ENCODE measurements at regions not wholly inside any gene's neighbourhood (a gene's known extent, or its start where the extent isn't known, plus 50 kb on each side); places are given as distances from the start of the nearest gene placed in this dataset.

- DNase-seq: no peak
These were observed 114.5 kb upstream of the GADL1 start for GRCh38 chr3:31008994-31009393.

DNA sequence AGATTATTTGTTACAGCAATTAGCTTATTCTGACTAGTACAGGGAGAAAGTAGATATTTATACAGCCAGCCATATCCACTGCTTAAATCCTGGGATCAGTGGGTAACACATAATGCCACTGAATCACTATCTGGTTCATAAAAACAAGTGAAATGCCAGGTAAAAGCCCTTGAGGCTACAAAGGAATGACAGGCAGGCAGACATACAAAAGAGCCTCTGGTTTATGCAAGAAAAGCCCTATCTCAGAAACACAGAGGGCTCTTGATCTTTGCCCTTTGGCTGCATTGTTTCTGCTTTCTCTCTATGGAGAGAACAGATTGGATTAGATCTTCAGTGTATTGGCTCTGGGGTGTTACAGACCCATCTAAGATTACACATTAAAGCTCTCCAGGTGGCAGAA is 115.4 kb upstream of the GADL1 start:
- no peak for DNase-seq

- DNase-seq: no peak
These were observed 116.0 kb upstream of the GADL1 start for GRCh38 chr3:31010491-31010890.

DNA sequence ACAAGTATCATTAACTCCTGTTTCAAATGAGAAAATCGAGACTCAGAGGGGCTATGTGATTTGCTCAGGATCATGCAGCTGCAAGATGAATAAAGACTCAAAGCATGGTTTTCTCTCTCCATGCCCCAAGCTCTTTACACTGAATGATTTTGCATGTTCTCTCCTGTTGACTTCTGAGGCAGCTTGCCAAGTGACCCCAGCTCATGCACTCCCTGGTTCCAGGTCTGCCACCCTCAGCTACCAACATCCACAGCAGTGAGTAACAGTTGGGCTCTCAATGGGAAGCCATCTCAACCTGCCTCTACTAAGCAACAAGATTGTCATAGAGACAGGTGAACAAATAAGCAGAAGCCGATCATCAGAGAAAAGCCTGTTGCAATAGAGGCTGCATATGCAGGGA is 116.9 kb upstream of the GADL1 start:
- no peak for DNase-seq

DNA sequence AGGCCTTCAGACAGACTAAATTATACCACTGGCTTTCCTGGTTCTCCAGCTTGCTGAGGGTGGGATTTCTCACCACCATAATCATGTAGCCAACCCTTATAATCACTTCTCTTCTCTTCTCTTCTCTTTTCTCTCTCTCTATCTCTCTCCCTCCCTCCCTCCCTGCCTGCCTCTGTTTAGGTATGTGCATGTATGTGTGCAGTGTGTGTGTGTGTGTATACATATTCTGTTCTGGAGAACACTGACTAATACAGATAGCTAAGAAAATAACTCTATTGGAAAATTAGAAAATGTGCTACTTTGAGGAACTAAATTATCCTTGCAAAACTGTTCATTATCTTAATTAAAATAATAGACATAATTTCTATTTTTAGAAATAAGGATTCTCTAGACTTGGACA is 118.6 kb upstream of the GADL1 start:
- DNase-seq: no peak

GRCh38 chr3:31013843-31014242 is 119.4 kb upstream of the GADL1 start:
- DNase-seq: no peak

DNA sequence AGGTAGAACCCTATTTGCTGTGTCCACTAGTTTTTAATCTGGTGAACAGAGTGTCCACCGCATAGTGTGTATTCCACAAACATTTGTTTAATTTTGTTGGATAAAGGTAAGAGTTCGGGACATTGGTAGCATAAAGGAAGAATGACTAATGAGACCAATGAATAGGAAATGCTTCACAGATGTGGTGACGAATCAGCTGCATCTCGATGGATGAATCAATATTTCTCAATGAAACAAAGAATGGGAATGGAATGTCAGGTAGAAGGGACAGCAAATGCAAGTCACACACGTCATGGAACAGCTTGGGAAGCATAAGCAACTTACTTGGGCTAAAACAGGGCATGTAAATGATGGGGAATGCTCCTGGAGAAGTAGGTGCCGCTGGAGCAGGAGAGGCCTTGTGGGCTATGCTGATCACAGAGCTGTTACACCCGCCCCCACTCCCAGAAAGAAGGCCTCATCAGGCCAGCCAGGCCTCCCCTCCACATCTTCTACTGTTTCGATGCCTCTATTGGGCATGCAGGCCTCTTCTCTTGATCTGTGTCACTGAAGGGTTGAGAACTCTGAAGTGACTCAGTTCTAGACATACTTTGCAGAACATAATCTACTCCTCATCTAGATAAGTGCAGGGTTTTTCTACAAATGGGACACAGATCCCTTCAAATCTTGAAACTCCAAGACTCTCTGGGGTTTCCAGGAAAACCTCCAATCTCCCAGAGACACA is 120.0 kb upstream of the GADL1 start:
- no peak for DNase-seq

GRCh38 chr3:31016196-31016595 is 121.7 kb upstream of the GADL1 start:
- DNase-seq: no peak

DNA sequence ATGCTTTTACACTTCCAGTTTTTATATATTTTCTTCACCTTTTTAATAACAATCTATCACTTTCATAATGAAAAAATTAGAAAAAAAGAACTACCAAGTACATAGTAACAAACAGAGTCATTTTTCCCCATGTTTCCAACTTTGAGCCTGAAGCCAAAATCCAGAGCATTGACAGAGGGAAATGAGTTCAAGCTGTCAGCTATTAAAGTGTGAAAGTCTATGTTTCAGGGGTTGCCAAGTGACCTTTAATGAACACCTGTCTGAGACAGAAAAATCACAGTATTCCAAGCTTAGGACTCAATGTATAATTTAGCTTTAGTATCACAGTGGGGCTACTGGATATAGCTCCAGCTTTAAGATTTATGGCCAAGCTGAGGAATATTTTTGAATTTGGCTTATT is 128.3 kb upstream of the GADL1 start:
- no peak for DNase-seq

- DNase-seq: no peak
These were observed 131.1 kb upstream of the GADL1 start for GRCh38 chr3:31025541-31025940.

DNA sequence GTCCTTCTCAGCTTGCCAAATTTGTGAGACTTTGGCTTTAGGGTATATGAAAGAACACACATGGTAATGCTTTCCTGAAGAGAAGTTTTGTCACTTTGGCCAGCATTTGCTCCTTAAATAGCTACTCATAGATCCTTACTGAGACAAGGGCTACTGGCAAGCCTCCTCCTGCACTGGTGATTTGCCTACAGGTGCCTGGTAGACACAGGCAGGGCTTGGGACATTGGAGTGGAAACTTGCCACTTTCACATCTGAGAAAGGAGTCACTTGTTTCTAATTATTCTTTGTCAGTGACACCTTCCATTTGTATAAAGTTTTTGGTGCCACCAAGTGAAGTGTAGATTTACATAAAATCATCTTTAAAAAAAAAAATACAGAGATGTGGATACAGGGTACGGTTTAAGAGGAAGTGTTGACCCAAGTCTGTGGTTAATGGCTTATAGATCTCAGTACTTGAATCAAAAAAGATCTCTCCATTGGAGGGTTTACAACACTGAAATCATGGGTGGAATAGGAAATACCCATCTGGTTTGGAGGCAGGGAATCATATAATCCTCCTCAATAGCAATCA is 132.8 kb upstream of the GADL1 start:
- no peak for DNase-seq

GRCh38 chr3:31027914-31028313 is 133.5 kb upstream of the GADL1 start:
- no peak for DNase-seq

GRCh38 chr3:31028766-31029165 is 134.3 kb upstream of the GADL1 start:
- no peak for DNase-seq

GRCh38 chr3:31029706-31030105 is 135.2 kb upstream of the GADL1 start:
- DNase-seq: no peak

DNA sequence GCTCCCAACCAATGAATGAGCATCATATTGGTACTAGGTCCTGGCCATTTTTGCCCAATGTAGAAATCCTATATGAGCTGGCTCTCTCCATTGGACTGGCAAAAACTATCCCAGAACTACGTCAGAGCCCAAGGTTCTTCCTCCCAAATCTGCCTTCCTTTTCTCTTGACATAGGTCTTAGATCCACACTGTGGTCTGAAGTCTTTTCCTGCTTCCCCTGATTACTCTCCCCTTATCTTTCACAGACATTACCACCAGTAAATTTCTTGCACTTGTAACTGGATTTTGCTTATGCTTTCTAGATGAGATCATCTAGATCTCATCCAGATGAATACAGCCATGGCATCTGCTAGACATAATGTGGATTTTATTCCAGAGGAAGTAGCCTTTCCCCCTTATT is 141.2 kb upstream of the GADL1 start:
- no peak for DNase-seq

DNA sequence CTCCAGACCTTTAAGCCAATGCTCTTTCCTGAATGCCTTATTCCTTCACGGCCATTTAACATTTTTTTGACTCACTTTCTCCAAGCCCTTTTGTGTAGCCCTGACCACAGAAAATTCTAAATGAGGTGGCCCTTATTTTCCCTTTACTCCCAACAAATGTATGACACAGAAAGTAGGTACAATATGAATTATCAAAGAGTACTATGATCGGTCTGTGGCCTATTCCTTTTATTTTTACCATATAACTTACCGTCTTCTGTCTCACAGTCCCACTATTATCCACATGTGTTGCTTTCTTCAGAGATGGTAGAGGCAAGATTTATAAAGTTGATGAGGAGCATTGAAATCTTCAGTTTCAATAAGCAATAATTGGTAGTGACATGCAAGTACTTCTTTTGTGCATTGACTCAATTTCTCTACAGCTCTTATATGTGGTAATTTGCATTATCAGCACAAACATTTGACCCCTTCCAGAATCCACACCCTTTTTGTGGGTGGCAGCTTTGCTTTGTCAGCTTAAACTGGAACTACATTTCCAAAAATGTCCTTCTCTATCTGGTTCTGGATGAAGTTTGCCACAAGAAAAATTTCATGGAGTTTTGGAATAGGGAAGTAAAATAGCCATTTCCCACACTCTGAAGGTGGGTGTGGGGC is 143.8 kb upstream of the GADL1 start:
- no peak for DNase-seq

GRCh38 chr3:31039145-31039544 is 144.7 kb upstream of the GADL1 start:
- no peak for DNase-seq

DNA sequence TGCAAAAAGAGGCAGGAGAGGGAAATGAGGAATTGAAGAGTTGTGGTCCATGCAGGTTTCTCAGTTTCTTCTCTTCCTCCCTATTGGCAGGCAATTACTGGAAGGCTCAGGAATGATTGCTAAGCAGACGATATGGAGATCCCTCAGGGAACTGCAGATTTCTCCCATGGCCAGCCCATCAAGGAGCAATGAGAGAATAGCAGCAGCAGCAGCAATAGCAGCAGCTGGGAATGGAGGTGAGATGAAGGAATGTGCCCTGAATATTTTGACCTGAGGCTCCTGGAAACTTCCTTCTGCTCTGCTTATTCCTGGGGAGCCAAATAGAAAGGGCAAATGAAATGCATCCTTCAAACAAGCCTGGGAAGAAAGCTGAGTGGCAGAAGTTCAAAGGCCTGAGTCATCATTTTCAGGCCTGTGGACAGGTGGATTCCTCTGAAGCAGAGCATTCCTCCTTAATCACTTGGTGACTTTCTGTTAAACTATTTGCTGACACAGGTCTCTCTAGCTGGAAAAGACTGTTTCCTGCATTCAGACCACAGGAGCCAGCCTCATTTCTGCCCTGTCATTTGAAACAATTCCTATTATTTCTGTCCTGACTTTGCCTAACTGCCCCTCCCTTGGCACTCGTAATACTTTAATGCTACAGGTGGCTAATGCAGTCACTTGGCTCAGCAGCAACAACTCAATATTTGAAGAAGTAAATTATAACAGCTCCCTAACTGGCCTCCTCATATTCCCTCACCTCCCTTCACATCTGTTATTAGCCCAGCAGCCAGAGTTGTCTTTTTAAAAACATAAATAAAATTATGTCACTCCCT is 146.9 kb upstream of the GADL1 start:
- DNase-seq: no peak

DNA sequence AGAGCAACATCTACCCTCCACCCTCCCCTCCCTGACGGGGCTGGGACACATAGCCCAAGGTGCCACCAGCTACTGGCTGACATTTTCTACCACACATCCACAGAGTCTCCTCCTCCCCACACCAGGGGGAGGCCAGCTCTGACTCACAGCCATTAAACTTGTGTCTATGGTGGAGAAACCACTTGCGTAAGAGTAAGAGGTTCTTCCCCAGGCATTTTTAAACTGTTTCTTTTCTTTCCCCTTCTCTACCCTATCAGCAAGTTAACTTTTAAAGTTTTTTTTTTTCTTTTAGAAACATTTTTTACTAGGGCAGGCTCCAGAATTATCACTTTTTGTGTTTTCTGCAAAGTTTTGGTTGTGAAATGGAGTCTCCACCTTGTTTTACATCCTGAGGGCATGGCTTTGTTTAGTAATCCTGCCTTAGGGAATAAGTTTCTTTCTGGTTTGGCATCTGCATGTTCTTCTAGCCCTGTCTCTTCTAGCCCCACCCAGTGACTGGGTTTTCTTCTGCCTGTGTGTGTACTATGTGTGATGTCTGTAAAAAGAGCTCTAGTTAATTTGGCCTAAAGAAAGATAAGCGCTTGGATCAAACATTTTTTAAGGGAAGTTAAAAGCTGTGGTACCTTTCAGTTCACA is 148.8 kb upstream of the GADL1 start:
- DNase-seq: no peak

- no peak for DNase-seq
These were observed 153.2 kb upstream of the GADL1 start for GRCh38 chr3:31047673-31048072.

DNA sequence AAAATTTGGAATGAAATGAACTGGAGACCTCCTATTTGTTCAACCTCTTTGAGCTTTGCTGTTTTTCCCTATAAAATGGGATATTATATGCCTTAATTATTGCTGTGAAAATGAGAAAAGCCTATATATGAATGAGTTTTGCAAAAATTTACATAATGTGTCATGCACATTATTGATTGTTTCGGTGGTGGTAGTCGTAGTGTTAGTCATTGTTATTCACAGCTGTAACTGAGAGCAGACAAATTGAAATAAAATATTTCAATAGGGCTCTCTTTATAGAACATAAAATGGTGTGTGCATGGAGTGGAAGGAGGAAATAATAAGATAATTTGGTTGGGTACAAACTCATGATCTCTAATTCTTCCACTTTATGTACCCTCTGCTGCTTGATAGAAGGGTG is 153.7 kb upstream of the GADL1 start:
- DNase-seq: no peak

DNA sequence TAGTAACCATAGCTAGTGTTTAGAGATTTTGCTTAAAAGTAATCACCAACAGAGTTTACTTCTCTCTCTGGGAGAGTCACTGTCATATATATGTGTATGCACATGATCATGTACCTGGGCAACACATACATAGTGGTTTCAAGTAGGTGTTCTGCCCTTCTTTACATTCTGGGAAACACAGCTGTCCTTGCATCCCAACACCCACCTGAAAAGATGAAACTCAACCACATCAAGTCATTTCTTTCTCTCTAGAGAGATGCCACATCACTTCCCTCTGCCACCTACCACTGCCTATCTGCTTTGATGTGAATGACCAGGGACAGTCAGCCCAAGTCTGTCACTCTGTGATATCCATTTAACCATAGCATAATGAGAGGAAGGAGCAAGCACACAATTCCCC is 155.8 kb upstream of the GADL1 start:
- no peak for DNase-seq

GRCh38 chr3:31051226-31051625 is 156.8 kb upstream of the GADL1 start:
- no peak for DNase-seq

Data from CD4-positive, alpha-beta T cell treated with Interleukin-21 for 1 hour (primary cell).